Fibroblast of lung (primary cell): ENCODE measurements at regions not wholly inside any gene's neighbourhood (a gene's known extent, or its start where the extent isn't known, plus 50 kb on each side); places are given as distances from the start of the nearest gene placed in this dataset.

Experiments used
- DNase-seq, 2 donors: peaks; one replicate each; pipeline versions ENCODE4 v3.0.0 to v3.0.0-alpha.2; 2010; ENCODE audit warnings: low read depth in 2 of 2
- H2AFZ ChIP-seq: 2 replicates; pipeline ENCODE4 v1.5.1; 2012; ENCODE audit warnings: low read length, control low read depth, inconsistent platforms
- H3K27ac ChIP-seq: 2 replicates; pipeline ENCODE4 v1.5.1; 2011; ENCODE audit warnings: low read length, control low read depth; ENCODE audit not compliant: insufficient read depth
- H3K27me3 ChIP-seq: 2 replicates; pipeline ENCODE4 v1.5.1; 2011; ENCODE audit warnings: mild to moderate bottlenecking, low read length; ENCODE audit not compliant: control insufficient read depth, insufficient read depth
- H3K36me3 ChIP-seq: 2 replicates; pipeline ENCODE4 v1.5.1; 2011; ENCODE audit warnings: low read length; ENCODE audit not compliant: control insufficient read depth, insufficient read depth
- H3K4me1 ChIP-seq: 2 replicates; pipeline ENCODE4 v1.5.1; 2011; ENCODE audit warnings: low read length; ENCODE audit not compliant: control insufficient read depth, insufficient read depth; ENCODE audit errors: extremely low read depth
- H3K4me2 ChIP-seq: 2 replicates; pipeline ENCODE4 v1.5.1; 2011; ENCODE audit warnings: low read length, control low read depth; ENCODE audit not compliant: insufficient read depth; ENCODE audit errors: extremely low read depth
- H3K4me3 ChIP-seq, 4 experiments: fragments of 200-600 bp in 1 of 4; sonication (generic) in 1 of 4; replicated peaks in 1 of 4; 2 replicates each; pipeline ENCODE4 v1.5.1; 2011 to 2016; ENCODE audit warnings: low read length in 4 of 4, low read depth in 3 of 4, mild to moderate bottlenecking in 3 of 4, control low read depth in 2 of 4, inconsistent platforms in 1 of 4, mixed read lengths in 1 of 4; ENCODE audit not compliant: insufficient read depth in 1 of 4; ENCODE audit errors: control extremely low read depth in 1 of 4
- H3K79me2 ChIP-seq: 2 replicates; pipeline ENCODE4 v1.5.1; 2012; ENCODE audit warnings: mild to moderate bottlenecking, low read length, inconsistent platforms; ENCODE audit not compliant: control insufficient read depth, insufficient read depth
- H3K9ac ChIP-seq: 2 replicates; pipeline ENCODE4 v1.5.1; 2011; ENCODE audit warnings: mild to moderate bottlenecking, low read length, control low read depth; ENCODE audit not compliant: insufficient read depth
- H3K9me3 ChIP-seq: 2 replicates; pipeline ENCODE4 v1.5.1; 2012; ENCODE audit warnings: low read depth, low read length; ENCODE audit not compliant: control insufficient read depth, insufficient read depth
- H4K20me1 ChIP-seq: 2 replicates; pipeline ENCODE4 v1.5.1; 2011; ENCODE audit warnings: low read length; ENCODE audit not compliant: control insufficient read depth, insufficient read depth; ENCODE audit errors: extremely low read depth
- EZH2 ChIP-seq: IDR thresholded peaks from 2 replicates; pipeline ENCODE4 v1.5.1; 2012; ENCODE audit warnings: low read length, control low read depth, mild to moderate bottlenecking; ENCODE audit errors: missing control alignments
- TF ChIP-seq, protein P1 (sequence below), 2 donors: IDR thresholded peaks in 1 of 2; conservative IDR thresholded peaks in 1 of 2; 1 replicate in 1 of 2; 2 replicates in 1 of 2; pipeline ENCODE4 v1.5.1; 2011 to 2012; ENCODE audit warnings: low read length in 2 of 2, control low read depth in 1 of 2, inconsistent platforms in 1 of 2, low read depth in 1 of 2, mild to moderate bottlenecking in 1 of 2

DNA sequence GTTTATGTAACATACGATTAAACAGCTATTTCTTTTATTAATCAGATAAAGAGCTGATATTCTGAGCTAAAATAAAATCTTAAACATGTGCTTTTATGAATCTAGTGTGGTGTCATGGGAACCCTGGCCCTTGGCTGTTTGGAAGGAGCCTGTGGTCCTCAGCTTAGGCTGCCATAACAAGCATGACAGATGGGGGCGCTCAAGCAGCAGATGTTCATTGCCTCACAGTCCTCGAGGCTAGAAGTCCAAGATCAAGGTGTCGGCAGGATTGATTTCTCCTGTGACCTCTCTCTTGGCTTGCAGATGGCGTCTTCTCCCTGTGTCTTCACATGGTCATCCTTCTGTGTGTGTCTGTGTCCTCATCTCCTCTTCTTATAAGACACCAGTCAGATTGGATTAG is 448.2 kb downstream of the GADD45G start:
- no peak overlapping the region for H3K4me3 ChIP-seq
- DNase-seq: no peak
- TF ChIP-seq, protein P1, sequence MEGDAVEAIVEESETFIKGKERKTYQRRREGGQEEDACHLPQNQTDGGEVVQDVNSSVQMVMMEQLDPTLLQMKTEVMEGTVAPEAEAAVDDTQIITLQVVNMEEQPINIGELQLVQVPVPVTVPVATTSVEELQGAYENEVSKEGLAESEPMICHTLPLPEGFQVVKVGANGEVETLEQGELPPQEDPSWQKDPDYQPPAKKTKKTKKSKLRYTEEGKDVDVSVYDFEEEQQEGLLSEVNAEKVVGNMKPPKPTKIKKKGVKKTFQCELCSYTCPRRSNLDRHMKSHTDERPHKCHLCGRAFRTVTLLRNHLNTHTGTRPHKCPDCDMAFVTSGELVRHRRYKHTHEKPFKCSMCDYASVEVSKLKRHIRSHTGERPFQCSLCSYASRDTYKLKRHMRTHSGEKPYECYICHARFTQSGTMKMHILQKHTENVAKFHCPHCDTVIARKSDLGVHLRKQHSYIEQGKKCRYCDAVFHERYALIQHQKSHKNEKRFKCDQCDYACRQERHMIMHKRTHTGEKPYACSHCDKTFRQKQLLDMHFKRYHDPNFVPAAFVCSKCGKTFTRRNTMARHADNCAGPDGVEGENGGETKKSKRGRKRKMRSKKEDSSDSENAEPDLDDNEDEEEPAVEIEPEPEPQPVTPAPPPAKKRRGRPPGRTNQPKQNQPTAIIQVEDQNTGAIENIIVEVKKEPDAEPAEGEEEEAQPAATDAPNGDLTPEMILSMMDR (conservative IDR thresholded peaks at IDR 0.05 in 1 of 2, IDR thresholded peaks at IDR 0.05 in 1 of 2; ENCODE audit: low read depth in 1 of 2, low read length in 2 of 2): peak in 1 of 2 donors; percentile 9
- TF ChIP-seq EZH2: no peak
- H3K4me1 ChIP-seq: no peaks in the 10 kb centered on the region
- H3K4me2 ChIP-seq: no peak overlapping the region
- H3K27me3 ChIP-seq: no peaks in the 10 kb centered on the region
- H3K9me3 ChIP-seq: no peaks in the 10 kb centered on the region
- H4K20me1 ChIP-seq: no peaks in the 10 kb centered on the region
- no peaks in the 10 kb centered on the region for H3K36me3 ChIP-seq
- no peak overlapping the region for H2AFZ ChIP-seq
- no peak overlapping the region for H3K9ac ChIP-seq
- H3K79me2 ChIP-seq: no peaks in the 10 kb centered on the region
- no peak overlapping the region for H3K27ac ChIP-seq

DNA sequence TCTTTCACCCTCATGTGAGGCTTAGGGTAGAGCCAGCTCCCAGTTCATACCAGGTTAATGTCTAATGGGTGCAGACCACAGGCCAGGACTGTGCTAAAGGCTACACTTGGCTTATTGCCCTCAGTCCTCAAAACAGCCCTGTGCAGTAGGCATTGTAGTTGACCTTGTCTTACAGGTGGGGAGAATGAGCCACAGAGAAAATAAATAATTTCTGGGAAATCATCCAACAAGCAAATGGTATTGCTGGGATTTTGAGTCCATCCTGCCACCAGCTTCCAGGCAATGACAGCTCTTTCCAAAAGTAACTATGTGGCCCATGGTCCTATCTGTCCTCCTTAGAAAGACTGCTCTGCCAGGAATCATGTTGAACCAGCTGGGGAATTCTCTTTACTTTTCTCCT is 450.0 kb downstream of the GADD45G start:
- no peak overlapping the region for H3K4me2 ChIP-seq
- DNase-seq: no peak
- no peaks in the 10 kb centered on the region for H4K20me1 ChIP-seq

GRCh38 chr9:90055226-90055625 is 450.4 kb downstream of the GADD45G start:
- Histone ChIP-seq H3K4me1 (no peaks in the 10 kb centered on the region), H3K4me2 (no peak overlapping the region), H4K20me1 (no peaks in the 10 kb centered on the region), H3K4me3 (no peak overlapping the region), H3K36me3 (no peaks in the 10 kb centered on the region), H3K9me3 (no peaks in the 10 kb centered on the region), H2AFZ (no peak overlapping the region), H3K27me3 (no peaks in the 10 kb centered on the region), H3K27ac (no peak overlapping the region), H3K79me2 (no peaks in the 10 kb centered on the region), H3K9ac (no peak overlapping the region)
- no peak for DNase-seq
- TF ChIP-seq, protein P1 (conservative IDR thresholded peaks at IDR 0.05 in 1 of 2, IDR thresholded peaks at IDR 0.05 in 1 of 2; ENCODE audit: low read depth in 1 of 2, low read length in 2 of 2): no peak
- TF ChIP-seq EZH2: no peak

More for the DNA sequence above, 450.0 kb downstream of the GADD45G start:
- no peaks in the 10 kb centered on the region for H3K36me3 ChIP-seq
- no peaks in the 10 kb centered on the region for H3K9me3 ChIP-seq
- TF ChIP-seq EZH2: no peak
- TF ChIP-seq, protein P1 (conservative IDR thresholded peaks at IDR 0.05 in 1 of 2, IDR thresholded peaks at IDR 0.05 in 1 of 2; ENCODE audit: low read depth in 1 of 2, low read length in 2 of 2): no peak
- no peaks in the 10 kb centered on the region for H3K79me2 ChIP-seq
- H3K27ac ChIP-seq: no peak overlapping the region
- H3K4me3 ChIP-seq: no peak overlapping the region
- H3K27me3 ChIP-seq: no peaks in the 10 kb centered on the region
- H3K4me1 ChIP-seq: no peaks in the 10 kb centered on the region
- H3K9ac ChIP-seq: no peak overlapping the region
- H2AFZ ChIP-seq: no peak overlapping the region
